GM12892 (cell line): ENCODE measurements at regions not wholly inside any gene's neighbourhood (a gene's known extent, or its start where the extent isn't known, plus 50 kb on each side); places are given as distances from the start of the nearest gene placed in this dataset.

Experiments
- POLR2A ChIP-seq: IDR thresholded peaks from 2 replicates; pipeline ENCODE4 v1.6.1; 2011; ENCODE audit warnings: low read depth, low read length, control low read depth
- POLR2AphosphoS5 ChIP-seq: IDR thresholded peaks from 2 replicates; pipeline ENCODE4 v1.6.1; 2011; ENCODE audit warnings: low read depth, low read length, control low read depth
- TAF1 ChIP-seq: IDR thresholded peaks from 2 replicates; pipeline ENCODE4 v1.6.1; 2011; ENCODE audit warnings: low read depth, mild to moderate bottlenecking, control low read depth, low read length, borderline replicate concordance

DNA sequence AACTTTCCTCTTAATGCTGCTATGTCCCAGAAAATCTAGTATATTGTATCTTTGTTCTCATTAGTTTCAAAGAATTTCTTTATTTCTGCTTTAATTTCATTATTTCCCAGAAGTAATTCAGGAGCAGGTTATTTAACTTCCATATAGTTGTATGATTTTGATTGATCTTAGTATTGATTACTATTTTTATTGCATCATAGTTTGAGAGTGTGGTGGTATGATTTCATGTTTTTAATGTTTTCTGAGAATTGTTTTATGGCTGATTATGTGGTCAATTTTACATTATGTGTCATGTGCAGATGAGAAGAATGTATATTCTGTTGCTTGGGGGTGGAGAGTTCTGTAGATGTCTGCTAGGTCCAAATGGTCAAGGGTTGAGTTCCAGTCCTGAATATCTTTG, 425.6 kb upstream of the RORB start:
- no peak for TF ChIP-seq POLR2AphosphoS5
- TF ChIP-seq POLR2A, result no peak
- TF ChIP-seq TAF1, result no peak
